NK-92 treated with Interleukin-12 subunit alpha and Interleukin-12 subunit beta, amount 100 ng/mL, for 24 hours (cell line): ENCODE measurements at regions not wholly inside any gene's neighbourhood (a gene's known extent, or its start where the extent isn't known, plus 50 kb on each side); places are given as distances from the start of the nearest gene placed in this dataset.
"Not testable (repeated sequence)": the region's sequence is repeated elsewhere in the genome, so short reads cannot be mapped to it uniquely, and the experiment has no call there.

Experiments
- DNase-seq: peaks from one replicate; lab custom pipeline; 2025; lab: John Stamatoyannopoulos, UW

- DNase-seq, result no peak
These were observed 1761.3 kb upstream of the IGFBP7 start for GRCh38 chr4:58871509-58871908.

GRCh38 chr4:58849026-58849425 is 1738.8 kb upstream of the IGFBP7 start:
- no peak for DNase-seq

- DNase-seq, result no peak
These were observed 1733.3 kb upstream of the IGFBP7 start for GRCh38 chr4:58843455-58843854.

GRCh38 chr4:58833126-58833525 is 1722.9 kb upstream of the IGFBP7 start:
- DNase-seq, result no peak

GRCh38 chr4:58825278-58825677 is 1715.1 kb upstream of the IGFBP7 start:
- no peak for DNase-seq

GRCh38 chr4:58818560-58818959 is 1708.4 kb upstream of the IGFBP7 start:
- not testable (repeated sequence) for DNase-seq

- DNase-seq, result no peak
These were observed 1699.8 kb upstream of the IGFBP7 start for GRCh38 chr4:58809948-58810347.

GRCh38 chr4:58809366-58809765 is 1699.2 kb upstream of the IGFBP7 start:
- DNase-seq, result no peak

- DNase-seq, result no peak
These were observed 1698.6 kb upstream of the IGFBP7 start for GRCh38 chr4:58808817-58809216.

- no peak for DNase-seq
These were observed 1697.8 kb upstream of the IGFBP7 start for GRCh38 chr4:58807843-58808615.

GRCh38 chr4:58776627-58777026 is 1666.4 kb upstream of the IGFBP7 start:
- no peak for DNase-seq

- DNase-seq, result no peak
These were observed 1657.4 kb upstream of the IGFBP7 start for GRCh38 chr4:58767598-58767997.

- DNase-seq, result no peak
These were observed 1656.6 kb upstream of the IGFBP7 start for GRCh38 chr4:58766763-58767162.

- no peak for DNase-seq
These were observed 1651.4 kb upstream of the IGFBP7 start for GRCh38 chr4:58761563-58761962.

- DNase-seq, result no peak
These were observed 1650.6 kb upstream of the IGFBP7 start for GRCh38 chr4:58760737-58761136.

GRCh38 chr4:58760100-58760499 is 1649.9 kb upstream of the IGFBP7 start:
- DNase-seq, result no peak

GRCh38 chr4:58749206-58749605 is 1639.0 kb upstream of the IGFBP7 start:
- DNase-seq, result no peak

GRCh38 chr4:58740897-58741296 is 1630.7 kb upstream of the IGFBP7 start:
- no peak for DNase-seq

GRCh38 chr4:58739275-58739674 is 1629.1 kb upstream of the IGFBP7 start:
- no peak for DNase-seq

GRCh38 chr4:58738375-58738774 is 1628.2 kb upstream of the IGFBP7 start:
- DNase-seq, result no peak

- no peak for DNase-seq
These were observed 1624.0 kb upstream of the IGFBP7 start for GRCh38 chr4:58734030-58734674.

GRCh38 chr4:58732973-58733372 is 1622.8 kb upstream of the IGFBP7 start:
- DNase-seq, result no peak

- no peak for DNase-seq
These were observed 1613.8 kb upstream of the IGFBP7 start for GRCh38 chr4:58723954-58724353.

GRCh38 chr4:58711039-58711438 is 1600.9 kb upstream of the IGFBP7 start:
- no peak for DNase-seq
